GM23248 (cell line): ENCODE measurements at regions not wholly inside any gene's neighbourhood (a gene's known extent, or its start where the extent isn't known, plus 50 kb on each side); places are given as distances from the start of the nearest gene placed in this dataset.

Experiments
- DNase-seq: peaks from one replicate; pipeline ENCODE4 v3.0.0-alpha.2; 2015
- H2AFZ ChIP-seq: fragments of 200-600 bp; sonication (generic); 2 replicates; pipeline ENCODE4 v1.6.1; 2016; ENCODE audit warnings: antibody characterized with exemption
- H3F3A ChIP-seq: fragments of 200-600 bp; sonication (generic); 2 replicates; pipeline ENCODE4 v1.6.1; 2016; ENCODE audit warnings: mild to moderate bottlenecking, antibody characterized with exemption, mixed run types; ENCODE audit not compliant: insufficient read depth
- H3K27ac ChIP-seq: fragments of 200-600 bp; sonication (generic); 2 replicates; pipeline ENCODE4 v1.5.1; 2016; ENCODE audit warnings: mild to moderate bottlenecking
- H3K27me3 ChIP-seq: fragments of 200-600 bp; sonication (generic); replicated peaks from 2 replicates; pipeline ENCODE4 v1.6.1; 2016; ENCODE audit warnings: mild to moderate bottlenecking; ENCODE audit not compliant: insufficient read depth
- H3K36me3 ChIP-seq: fragments of 200-600 bp; sonication (generic); 2 replicates; pipeline ENCODE4 v1.6.1; 2016; ENCODE audit warnings: low read depth, mild to moderate bottlenecking
- H3K4me1 ChIP-seq: fragments of 200-600 bp; sonication (generic); 2 replicates; pipeline ENCODE4 v1.6.1; 2016; ENCODE audit warnings: mild to moderate bottlenecking; ENCODE audit not compliant: insufficient read depth
- H3K4me2 ChIP-seq: fragments of 200-600 bp; sonication (generic); one replicate; pipeline ENCODE4 v1.6.1; 2016; ENCODE audit warnings: mild to moderate bottlenecking; ENCODE audit not compliant: unreplicated experiment
- H3K4me3 ChIP-seq: fragments of 200-600 bp; sonication (generic); 2 replicates; pipeline ENCODE4 v1.5.1; 2016; ENCODE audit warnings: mild to moderate bottlenecking
- H3K79me2 ChIP-seq: fragments of 200-600 bp; sonication (generic); 2 replicates; pipeline ENCODE4 v1.6.1; 2016; ENCODE audit warnings: mild to moderate bottlenecking; ENCODE audit not compliant: insufficient read depth
- H3K9ac ChIP-seq: fragments of 200-600 bp; sonication (generic); 2 replicates; pipeline ENCODE4 v1.6.1; 2016; ENCODE audit warnings: mild to moderate bottlenecking
- H3K9me2 ChIP-seq: fragments of 200-600 bp; sonication (generic); 2 replicates; pipeline ENCODE4 v1.6.1; 2016; ENCODE audit warnings: mixed run types, mild to moderate bottlenecking, moderate library complexity; ENCODE audit not compliant: insufficient read depth
- H3K9me3 ChIP-seq: fragments of 200-600 bp; sonication (generic); one replicate; pipeline ENCODE4 v1.6.1; 2017; ENCODE audit warnings: low read depth
- H4K20me1 ChIP-seq: fragments of 200-600 bp; sonication (generic); 2 replicates; pipeline ENCODE4 v1.6.0; 2016; ENCODE audit not compliant: insufficient read depth
- EZH2 ChIP-seq: fragments of 200-600 bp; sonication (generic); IDR thresholded peaks from 2 replicates; pipeline ENCODE4 v1.6.1; 2018; ENCODE audit warnings: antibody characterized with exemption, mild to moderate bottlenecking; ENCODE audit not compliant: insufficient read depth, poor library complexity, severe bottlenecking
- EZH2phosphoT487 ChIP-seq: fragments of 200-600 bp; sonication (generic); IDR thresholded peaks from 2 replicates; pipeline ENCODE4 v1.6.1; 2018; ENCODE audit warnings: antibody characterized with exemption, moderate library complexity, mild to moderate bottlenecking, low read depth; ENCODE audit not compliant: insufficient read depth
- WGBS, 2 experiments: methylation state at CpG; one replicate each; pipeline ENCODE4 v1.1.6; 2015 to 2017; ENCODE audit warnings: low lambda C conversion rate in 2 of 2, low coverage in 1 of 2; ENCODE audit errors: missing lambda C conversion rate in 2 of 2; 5-methylcytosine and 5-hydroxymethylcytosine counted together
- in situ Hi-C: fragments of 300-500 bp; cut with MboI; formaldehyde crosslinking; loops from 2 replicates; pipeline ENCODE4 v1.15.0; 2020

DNA sequence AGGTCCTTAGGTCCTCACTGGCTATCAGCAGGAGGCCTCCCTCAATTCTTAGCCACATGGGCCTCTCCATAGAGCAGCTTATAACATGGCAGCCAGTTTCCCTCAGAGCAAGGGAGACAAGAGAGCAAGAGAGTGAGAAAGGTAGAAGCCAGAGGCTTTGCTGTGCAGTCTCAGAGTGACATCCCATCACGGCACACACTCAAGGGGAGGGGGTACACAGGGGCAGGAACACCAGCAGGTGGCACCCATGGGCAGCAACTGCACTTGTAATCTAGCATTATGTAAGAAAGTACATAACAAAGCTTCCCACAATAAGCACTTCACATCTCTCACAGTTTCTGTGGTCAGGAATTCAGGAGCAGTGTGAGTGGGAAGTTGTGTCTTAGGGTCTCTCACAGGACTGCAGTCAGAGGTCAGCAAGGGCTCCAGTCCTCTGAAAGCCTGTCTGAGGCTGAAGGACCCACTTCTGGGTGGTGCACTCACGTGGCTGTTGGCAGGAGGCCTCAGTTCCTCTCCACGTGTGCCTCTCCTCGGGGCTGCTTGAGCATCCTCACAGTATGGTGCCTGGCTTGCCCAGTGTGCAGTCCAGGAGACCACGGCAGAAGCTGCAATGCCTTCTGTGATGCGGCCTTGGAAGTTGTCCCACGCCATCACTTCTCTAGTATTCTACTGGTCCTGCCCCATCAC lies 159.4 kb downstream of the OAT start:
- 15 to 24% methylated on average over 7 of the region's 7 CpGs for WGBS, 2 experiments
- no peaks in the 10 kb centered on the region for H3F3A ChIP-seq
- no peaks in the 10 kb centered on the region for H3K36me3 ChIP-seq
- no peaks in the 10 kb centered on the region for H4K20me1 ChIP-seq
- H3K9me3 ChIP-seq: no peaks in the 10 kb centered on the region
- no peak overlapping the region for H3K4me3 ChIP-seq
- H3K9me2 ChIP-seq: no peaks in the 10 kb centered on the region
- H3K79me2 ChIP-seq: no peaks in the 10 kb centered on the region
- H3K4me1 ChIP-seq: no peaks in the 10 kb centered on the region
- TF ChIP-seq EZH2phosphoT487: no peak
- TF ChIP-seq EZH2: no peak
- H3K27me3 ChIP-seq: peaks cover 5% of the 10 kb centered on the region; the same call in 1 of the 2 replicates
- DNase-seq: no peak
- H3K27ac ChIP-seq: no peak overlapping the region
- no peak overlapping the region for H2AFZ ChIP-seq
- H3K4me2 ChIP-seq: no peak overlapping the region
- in situ Hi-C loops: no loop called here
- no peak overlapping the region for H3K9ac ChIP-seq

DNA sequence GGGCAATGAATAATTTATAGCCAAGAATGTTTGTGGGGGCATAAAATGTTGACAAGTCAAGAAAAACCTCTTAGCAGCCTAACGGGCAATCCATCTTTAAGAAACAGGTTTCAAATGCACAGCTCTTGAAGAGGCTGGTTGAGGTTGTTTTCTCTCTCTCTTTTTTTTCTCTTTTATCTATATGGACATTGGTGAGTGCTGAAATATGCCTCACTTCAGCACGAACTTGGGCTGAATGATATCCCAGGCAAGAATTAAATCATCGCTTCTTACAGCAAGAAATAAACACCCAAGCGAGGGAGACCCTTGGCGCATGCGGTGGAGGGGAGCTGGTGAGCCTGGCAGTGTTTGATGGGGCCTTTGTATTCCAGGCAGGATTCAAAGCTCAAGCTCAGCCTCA lies 160.9 kb downstream of the OAT start:
- in situ Hi-C loops: no loop called here
- 35 to 58% methylated on average over 6 of the region's 6 CpGs for WGBS, 2 experiments
- peaks cover 5% of the 10 kb centered on the region; the same call in 1 of the 2 replicates for H3K27me3 ChIP-seq

GRCh38 chr10:124256151-124256550 lies 162.6 kb downstream of the OAT start:
- no peak for DNase-seq

More for the DNA sequence above, 160.9 kb downstream of the OAT start:
- no peaks in the 10 kb centered on the region for H3F3A ChIP-seq
- no peaks in the 10 kb centered on the region for H3K36me3 ChIP-seq
- H3K9me3 ChIP-seq: no peaks in the 10 kb centered on the region
- no peak for DNase-seq
- no peak overlapping the region for H3K4me3 ChIP-seq
- no peaks in the 10 kb centered on the region for H3K9me2 ChIP-seq
- H3K27ac ChIP-seq: no peak overlapping the region
- no peaks in the 10 kb centered on the region for H3K79me2 ChIP-seq
- no peak overlapping the region for H3K4me2 ChIP-seq
- no peak for TF ChIP-seq EZH2
- TF ChIP-seq EZH2phosphoT487: no peak
- H3K9ac ChIP-seq: no peak overlapping the region
- H3K4me1 ChIP-seq: no peaks in the 10 kb centered on the region
- no peaks in the 10 kb centered on the region for H4K20me1 ChIP-seq
- no peak overlapping the region for H2AFZ ChIP-seq

GRCh38 chr10:124255556-124255955 lies 162.2 kb upstream of the CHST15 start:
- H3K9me3 ChIP-seq: no peaks in the 10 kb centered on the region
- H3K4me3 ChIP-seq: no peak overlapping the region
- H3K4me1 ChIP-seq: no peaks in the 10 kb centered on the region
- H3K4me2 ChIP-seq: no peak overlapping the region
- H4K20me1 ChIP-seq: no peaks in the 10 kb centered on the region
- no peak overlapping the region for H2AFZ ChIP-seq
- no peaks in the 10 kb centered on the region for H3K9me2 ChIP-seq
- 0 out of 2 replicates have a peak, but pooled peaks cover 5% of the 10 kb centered on the region for H3K27me3 ChIP-seq
- TF ChIP-seq EZH2phosphoT487 (no peak), EZH2 (no peak)
- no peaks in the 10 kb centered on the region for H3K36me3 ChIP-seq
- DNase-seq: no peak
- in situ Hi-C loops: no loop called here
- no peak overlapping the region for H3K27ac ChIP-seq
- H3K9ac ChIP-seq: no peak overlapping the region
- H3F3A ChIP-seq: no peaks in the 10 kb centered on the region
- no peaks in the 10 kb centered on the region for H3K79me2 ChIP-seq
- WGBS, 2 experiments: 42 to 44% methylated on average over 5 of the region's 5 CpGs

More at GRCh38 chr10:124256151-124256550, 162.6 kb downstream of the OAT start:
- H3K9ac ChIP-seq: no peak overlapping the region
- H3F3A ChIP-seq: no peaks in the 10 kb centered on the region
- 4 to 13% methylated on average over 6 of the region's 6 CpGs for WGBS, 2 experiments
- H3K4me2 ChIP-seq: no peak overlapping the region
- TF ChIP-seq EZH2phosphoT487: no peak
- no peak for TF ChIP-seq EZH2
- H4K20me1 ChIP-seq: no peaks in the 10 kb centered on the region
- no peaks in the 10 kb centered on the region for H3K36me3 ChIP-seq
- H3K4me3 ChIP-seq: no peak overlapping the region
- no peaks in the 10 kb centered on the region for H3K9me2 ChIP-seq
- H2AFZ ChIP-seq: no peak overlapping the region
- no peaks in the 10 kb centered on the region for H3K79me2 ChIP-seq
- no peak overlapping the region for H3K27ac ChIP-seq
- H3K9me3 ChIP-seq: no peaks in the 10 kb centered on the region
- in situ Hi-C loops: no loop called here
- 0 out of 2 replicates have a peak, but pooled peaks cover 5% of the 10 kb centered on the region for H3K27me3 ChIP-seq
- no peaks in the 10 kb centered on the region for H3K4me1 ChIP-seq
